Left ventricle myocardium inferior (tissue), 1 donor: ENCODE measurements at regions not wholly inside any gene's neighbourhood (a gene's known extent, or its start where the extent isn't known, plus 50 kb on each side); places are given as distances from the start of the nearest gene placed in this dataset.

Experiments used
- DNase-seq: peaks from one replicate; pipeline ENCODE4 v3.0.0-alpha.2; 2020
- H3K27ac ChIP-seq: fragments of 200-600 bp; replicated peaks from 2 replicates; pipeline ENCODE4 v1.8.0; 2021
- H3K27me3 ChIP-seq: fragments of 200-600 bp; 2 replicates; pipeline ENCODE4 v1.8.0; 2021; ENCODE audit warnings: low read depth
- H3K36me3 ChIP-seq: fragments of 200-600 bp; 2 replicates; pipeline ENCODE4 v1.8.0; 2021
- H3K4me1 ChIP-seq: fragments of 200-600 bp; 2 replicates; pipeline ENCODE4 v1.8.0; 2021
- H3K4me3 ChIP-seq: fragments of 200-600 bp; 2 replicates; pipeline ENCODE4 v1.8.0; 2021; ENCODE audit warnings: mild to moderate bottlenecking, moderate library complexity
- H3K9me3 ChIP-seq: fragments of 200-600 bp; replicated peaks from 2 replicates; pipeline ENCODE4 v1.8.0; 2021
- CTCF ChIP-seq: fragments of 200-600 bp; IDR thresholded peaks from 2 replicates; pipeline ENCODE4 v1.8.0; 2021; ENCODE audit warnings: antibody characterized with exemption, mild to moderate bottlenecking, borderline replicate concordance
- intact Hi-C: fragments of 100-400 bp; cut with micrococcal nuclease; formaldehyde crosslinking; loops from one replicate; pipeline ENCODE4 v1.11.0; 2022
- donor health status: DM: no; HTN: yes; CAD: no; lungs with severe emphysema.

- no peaks in the 10 kb centered on the region for H3K36me3 ChIP-seq
- no peaks in the 10 kb centered on the region for H3K9me3 ChIP-seq
- DNase-seq: no peak
- no peak overlapping the region for H3K4me3 ChIP-seq
- no peak overlapping the region for H3K27ac ChIP-seq
- intact Hi-C loops: no loop called here
- no peaks in the 10 kb centered on the region for H3K4me1 ChIP-seq
- no peaks in the 10 kb centered on the region for H3K27me3 ChIP-seq
- no peak for TF ChIP-seq CTCF
Measured at GRCh38 chr2:144801325-144801724, 281.4 kb upstream of the ZEB2 start.

DNA sequence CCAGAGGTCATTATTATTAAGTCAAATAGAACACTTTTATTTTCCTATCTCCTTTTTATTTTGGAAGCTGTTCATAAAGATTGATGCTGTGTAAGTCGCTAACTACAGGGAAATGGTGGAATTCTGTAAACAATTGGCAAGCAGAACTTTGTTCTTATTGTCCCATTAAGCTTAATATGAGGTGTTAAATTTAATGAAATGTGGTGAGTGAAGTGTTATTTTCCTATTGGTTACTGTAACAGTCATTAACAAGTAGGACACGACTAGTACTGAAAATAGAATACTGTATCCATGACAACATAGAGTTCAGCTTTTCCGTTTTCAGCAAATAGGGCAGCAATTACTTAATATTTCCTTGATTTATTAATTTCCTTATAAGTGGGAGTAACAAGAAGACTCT is 279.1 kb upstream of the ZEB2 start:
- intact Hi-C loops: loop anchor here (10.0 kb wide), 1 partner anchor 256 kb away; no protein-coding TSS in a partner anchor
- H3K4me1 ChIP-seq: no peaks in the 10 kb centered on the region
- DNase-seq: no peak
- H3K9me3 ChIP-seq: no peaks in the 10 kb centered on the region
- TF ChIP-seq CTCF: no peak
- no peaks in the 10 kb centered on the region for H3K27me3 ChIP-seq
- H3K4me3 ChIP-seq: no peak overlapping the region
- no peak overlapping the region for H3K27ac ChIP-seq
- no peaks in the 10 kb centered on the region for H3K36me3 ChIP-seq

DNA sequence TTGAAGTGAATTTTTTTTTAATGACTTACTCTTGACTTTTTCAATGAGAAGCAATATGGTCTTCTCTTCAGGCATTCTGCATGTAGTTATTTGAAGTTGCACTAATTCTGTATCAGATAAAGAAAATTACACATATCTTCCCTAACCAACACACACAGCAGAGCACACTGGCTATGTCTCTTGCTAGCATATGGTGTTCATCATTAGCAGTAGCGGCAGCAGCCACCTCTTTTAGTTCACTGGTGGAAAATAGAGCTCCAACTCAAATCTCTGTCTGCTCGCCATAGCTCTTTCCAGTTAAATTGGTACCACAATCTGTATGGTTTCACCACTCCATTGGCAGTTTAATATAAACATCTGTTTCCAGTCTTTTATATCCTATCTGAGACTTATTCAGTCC is 278.1 kb upstream of the ZEB2 start:
- no peak for TF ChIP-seq CTCF
- Histone ChIP-seq H3K4me1 (no peaks in the 10 kb centered on the region), H3K27me3 (no peaks in the 10 kb centered on the region), H3K4me3 (no peak overlapping the region), H3K27ac (no peak overlapping the region), H3K9me3 (no peaks in the 10 kb centered on the region), H3K36me3 (no peaks in the 10 kb centered on the region)
- intact Hi-C loops: loop anchor here (10.0 kb wide), 1 partner anchor 257 kb away; no protein-coding TSS in a partner anchor
- DNase-seq: no peak

- H3K27me3 ChIP-seq: no peaks in the 10 kb centered on the region
- no peak for TF ChIP-seq CTCF
- H3K9me3 ChIP-seq: no peaks in the 10 kb centered on the region
- no peak overlapping the region for H3K4me3 ChIP-seq
- intact Hi-C loops: loop anchor here (10.0 kb wide), 1 partner anchor 258 kb away; no protein-coding TSS in a partner anchor
- no peak for DNase-seq
- H3K27ac ChIP-seq: peak overlapping the region; percentile 12
- no peaks in the 10 kb centered on the region for H3K36me3 ChIP-seq
- H3K4me1 ChIP-seq: no peaks in the 10 kb centered on the region
Measured at GRCh38 chr2:144796936-144797335, 277.0 kb upstream of the ZEB2 start.

DNA sequence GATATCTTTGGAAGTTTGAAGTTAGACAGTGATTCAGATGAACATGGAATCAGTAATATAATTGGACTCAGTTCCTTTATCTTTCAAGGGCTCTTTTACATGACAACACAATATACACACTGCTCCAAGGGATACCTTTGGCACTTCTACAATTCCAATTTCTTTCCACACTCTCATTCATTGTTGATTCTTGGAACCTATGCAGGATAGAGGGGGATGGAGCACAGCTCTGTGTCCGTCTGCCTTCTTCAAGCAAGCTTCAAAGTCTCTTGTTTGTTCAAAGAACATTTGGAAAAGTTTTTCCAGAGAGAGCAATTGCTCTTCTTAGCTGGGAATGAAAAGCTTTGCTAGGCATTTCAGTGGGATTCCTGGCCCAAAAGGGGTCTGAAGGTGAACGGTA is 276.2 kb upstream of the ZEB2 start:
- Histone ChIP-seq H3K36me3 (no peaks in the 10 kb centered on the region), H3K4me1 (no peaks in the 10 kb centered on the region), H3K4me3 (no peak overlapping the region), H3K27ac (peak overlapping the region; percentile 12), H3K27me3 (no peaks in the 10 kb centered on the region), H3K9me3 (no peaks in the 10 kb centered on the region)
- TF ChIP-seq CTCF: no peak
- intact Hi-C loops: loop anchor here (10.0 kb wide), 1 partner anchor 259 kb away; no protein-coding TSS in a partner anchor
- DNase-seq: no peak

DNA sequence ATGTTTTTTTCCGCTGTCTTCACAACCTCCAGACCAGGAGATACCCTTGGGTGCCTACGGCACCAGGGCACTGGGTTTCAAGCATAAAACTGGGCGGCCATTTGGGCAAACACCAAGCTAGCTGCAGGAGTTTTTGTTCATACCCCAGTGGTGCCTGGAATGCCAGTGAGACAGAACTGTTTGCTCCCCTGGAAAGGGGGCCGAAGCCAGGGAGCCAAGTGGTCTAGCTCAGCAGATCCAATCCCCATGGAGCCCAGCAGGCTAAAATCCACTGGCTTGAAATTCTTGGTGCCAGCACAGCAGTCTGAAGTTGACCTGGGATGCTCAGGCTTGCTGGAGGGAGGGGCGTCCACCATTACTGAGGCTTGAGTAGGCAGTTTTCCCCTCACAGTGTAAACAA is 265.3 kb upstream of the ZEB2 start:
- no peak for TF ChIP-seq CTCF

More for the DNA sequence above, 265.3 kb upstream of the ZEB2 start:
- H3K4me1 ChIP-seq: no peaks in the 10 kb centered on the region
- H3K27ac ChIP-seq: no peak overlapping the region
- no peaks in the 10 kb centered on the region for H3K27me3 ChIP-seq
- no peaks in the 10 kb centered on the region for H3K36me3 ChIP-seq
- no peak overlapping the region for H3K4me3 ChIP-seq
- H3K9me3 ChIP-seq: peaks cover 18% of the 10 kb centered on the region
- no peak for DNase-seq
- intact Hi-C loops: no loop called here
